ENCODE measurements at regions not wholly inside any gene's neighbourhood (a gene's known extent, or its start where the extent isn't known, plus 50 kb on each side); places are given as distances from the start of the nearest gene placed in this dataset.

DNA sequence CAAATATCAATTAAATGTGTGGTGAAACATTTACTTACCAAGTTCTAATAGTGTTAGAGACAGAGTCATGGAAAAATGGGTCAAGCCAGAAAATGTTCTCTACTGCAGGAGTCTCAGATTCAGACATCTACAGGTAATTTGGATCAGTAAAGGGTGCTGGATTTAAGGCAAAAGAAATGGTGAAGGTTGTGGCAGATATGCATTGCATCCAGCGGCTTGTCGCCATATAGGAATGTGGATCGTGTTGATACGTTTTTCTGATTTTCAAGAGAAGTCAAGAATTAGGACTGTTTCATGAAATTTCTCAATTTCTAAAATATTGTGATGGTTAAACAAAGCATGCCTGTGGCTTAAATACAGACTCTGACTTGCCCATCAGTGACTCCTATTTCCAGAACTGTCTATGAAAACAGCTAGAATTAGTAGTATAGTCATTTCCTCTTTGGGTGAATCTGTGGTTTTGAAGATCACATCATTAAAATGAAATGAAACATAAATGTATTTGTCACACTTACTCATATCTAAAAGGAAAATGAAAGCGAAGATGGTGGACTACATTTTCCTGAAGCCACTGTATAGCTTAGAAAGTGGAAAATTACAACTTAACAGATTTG lies 110.1 kb upstream of the VEGFC start:
- DNase-seq, result no peak

DNA sequence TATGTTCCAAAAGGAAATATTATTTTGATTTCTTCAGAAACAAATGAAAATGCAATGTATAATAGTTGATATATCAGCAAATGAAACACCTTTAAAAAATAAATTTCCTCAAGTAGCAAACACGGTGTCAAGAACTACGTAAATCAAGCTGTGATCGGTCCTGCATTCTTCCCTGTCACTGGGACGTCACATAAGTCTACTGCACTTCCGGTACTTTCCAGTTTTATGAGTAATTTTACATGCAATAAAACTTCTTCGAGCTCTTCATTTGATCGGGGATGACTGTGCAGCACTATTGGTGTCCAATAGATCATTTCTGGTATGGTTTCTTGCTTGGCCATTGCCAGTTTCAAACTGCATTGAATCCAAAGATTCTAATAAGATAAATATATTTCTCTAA lies 114.0 kb upstream of the VEGFC start:
- DNase-seq, result no peak

DNA sequence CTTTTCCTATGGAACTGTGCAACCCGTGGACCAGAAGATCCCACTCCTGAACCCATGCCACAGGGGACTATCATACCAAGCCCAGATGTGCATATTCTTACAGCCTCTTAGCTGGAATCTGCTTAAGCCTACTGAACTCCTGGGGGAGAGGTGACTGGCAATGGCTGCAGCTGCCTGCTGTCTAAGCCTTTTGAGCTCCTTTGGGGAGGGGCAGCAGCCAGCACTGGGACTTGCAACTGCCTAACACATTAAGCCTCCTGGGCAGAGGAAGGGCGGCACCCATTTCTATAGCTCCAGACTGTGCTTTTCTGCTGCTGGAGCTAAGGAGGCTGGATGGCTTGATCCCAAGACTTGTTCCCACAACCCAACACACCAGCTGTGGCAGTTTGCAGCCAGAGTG lies 117.9 kb upstream of the VEGFC start:
- DNase-seq, result no peak

DNA sequence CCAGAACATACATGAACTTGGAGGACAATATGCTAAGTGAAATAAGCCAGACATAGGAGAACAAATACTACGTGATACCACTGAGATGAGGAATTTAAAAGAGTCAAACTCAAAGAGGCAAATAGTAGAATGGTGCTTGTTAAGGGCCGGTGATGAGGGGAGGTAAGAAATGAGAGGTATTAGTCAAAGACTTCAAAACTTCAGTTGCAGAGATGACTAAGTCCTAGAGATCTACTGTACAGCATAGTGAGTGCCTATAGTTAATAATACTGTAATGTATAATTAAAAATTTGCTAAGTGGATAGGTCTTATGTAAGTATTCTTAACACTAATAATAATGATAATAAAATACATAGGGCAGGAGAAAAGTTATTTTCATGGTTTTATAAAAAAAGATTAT lies 126.9 kb upstream of the VEGFC start:
- DNase-seq, result no peak

DNA sequence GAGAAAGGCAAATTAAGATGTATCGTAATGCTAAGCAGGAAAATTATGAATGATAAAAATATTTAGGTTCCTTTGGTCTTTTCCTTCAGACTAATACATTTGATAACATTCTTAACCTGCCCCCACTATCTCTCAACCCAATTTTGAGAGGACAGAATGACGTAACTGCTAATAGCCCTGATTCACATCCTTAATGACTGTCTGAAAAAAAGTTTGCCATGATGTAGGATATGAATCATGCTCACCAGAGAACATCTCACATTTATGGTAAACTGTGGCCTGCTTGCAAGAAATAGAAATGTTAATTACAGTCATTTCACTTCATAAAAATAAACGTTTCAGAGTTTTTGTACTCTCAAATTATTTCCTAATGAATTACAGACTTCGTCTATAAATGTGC lies 128.0 kb upstream of the VEGFC start:
- DNase-seq, result no peak

DNA sequence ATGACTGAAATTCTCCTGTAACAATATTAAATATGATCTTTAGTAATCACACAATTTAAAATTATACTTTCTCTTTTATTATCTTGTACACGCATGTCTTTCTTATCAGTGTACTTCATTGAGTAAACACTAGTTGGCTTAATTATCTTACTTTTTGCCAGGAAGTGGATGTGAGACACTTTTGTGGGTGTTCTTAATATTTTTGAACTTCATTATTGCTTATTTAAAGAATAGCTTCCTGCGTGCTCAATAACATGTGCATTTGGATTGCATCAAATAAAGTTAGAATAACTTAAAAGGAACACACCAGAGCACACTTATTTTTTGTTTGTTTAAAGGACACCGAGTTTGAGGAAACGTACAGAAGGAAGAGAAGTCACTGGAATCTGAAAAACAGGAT lies 128.5 kb upstream of the VEGFC start:
- no peak for DNase-seq

DNA sequence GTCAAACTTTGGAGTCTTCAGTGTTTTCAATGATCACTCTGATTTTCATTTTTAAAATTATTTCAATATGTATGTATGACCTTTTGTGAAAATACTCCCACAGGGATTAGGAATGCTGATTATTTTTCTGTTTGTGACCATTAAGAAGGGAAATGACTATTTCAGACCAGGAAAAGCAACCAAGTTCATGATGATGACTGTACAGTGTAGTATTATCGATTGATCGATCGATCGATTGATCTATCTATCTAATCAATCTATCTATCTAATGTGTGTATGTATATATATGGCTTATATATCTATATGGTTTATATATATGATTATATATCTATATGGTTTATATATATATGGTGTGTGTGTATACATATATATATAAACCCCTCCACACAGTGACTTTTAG lies 131.5 kb upstream of the VEGFC start:
- no peak for DNase-seq

DNA sequence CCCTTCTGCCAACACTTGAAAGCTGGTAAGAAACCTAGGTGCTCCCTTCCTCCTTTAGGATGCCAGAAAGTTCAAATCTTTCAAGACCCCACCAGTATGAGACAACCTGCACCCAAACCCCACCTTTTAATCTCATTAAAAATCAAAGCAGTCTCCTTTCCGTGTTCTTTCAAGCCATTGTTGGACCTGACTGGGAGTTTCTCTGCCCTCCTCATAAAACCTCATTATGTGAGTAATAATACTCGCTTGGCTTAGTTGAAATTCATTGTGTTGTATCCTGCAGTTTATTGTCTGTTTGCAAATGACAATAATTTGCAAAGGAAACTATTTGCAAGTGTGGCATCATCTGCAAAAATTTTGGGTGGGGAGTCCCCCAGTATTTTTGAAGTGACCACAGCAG lies 133.2 kb upstream of the VEGFC start:
- DNase-seq, result no peak

DNA sequence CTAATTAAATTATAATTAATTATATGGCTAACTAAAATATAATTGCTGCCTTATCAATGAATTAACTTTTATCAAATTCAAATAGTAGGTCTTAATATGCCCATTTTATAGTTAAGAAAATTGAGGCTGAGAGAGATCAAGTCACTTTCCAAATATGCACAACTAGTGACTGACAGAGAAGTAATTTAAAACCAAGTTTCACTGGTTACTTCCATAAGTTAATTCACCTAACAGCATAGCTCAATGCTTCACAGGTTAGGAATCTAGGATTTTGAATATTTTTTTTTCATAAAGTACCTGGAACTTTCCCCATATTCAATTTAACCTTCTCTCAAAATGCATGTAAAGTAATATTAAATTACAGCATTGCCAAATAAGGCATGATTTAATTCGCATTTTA lies 134.4 kb upstream of the VEGFC start:
- DNase-seq, result no peak

DNA sequence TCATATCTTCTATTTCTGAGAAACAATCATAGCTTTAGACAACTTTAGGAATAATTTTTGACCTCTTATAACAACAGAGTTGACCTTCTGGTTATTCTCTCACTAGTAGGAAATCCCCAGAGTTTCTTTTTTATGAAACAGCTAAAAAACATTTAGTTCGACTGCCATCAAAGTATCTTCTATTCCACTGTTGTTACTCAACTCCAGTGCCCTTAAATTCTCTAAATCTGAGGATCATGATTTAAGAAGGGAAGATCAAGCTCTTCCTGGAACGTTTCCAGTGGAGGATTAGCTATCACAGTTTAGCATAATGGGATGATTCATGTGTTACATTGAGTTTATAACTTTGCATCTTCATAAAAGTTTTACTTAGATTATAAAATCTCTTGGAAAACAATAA lies 134.9 kb upstream of the VEGFC start:
- DNase-seq, result no peak

DNA sequence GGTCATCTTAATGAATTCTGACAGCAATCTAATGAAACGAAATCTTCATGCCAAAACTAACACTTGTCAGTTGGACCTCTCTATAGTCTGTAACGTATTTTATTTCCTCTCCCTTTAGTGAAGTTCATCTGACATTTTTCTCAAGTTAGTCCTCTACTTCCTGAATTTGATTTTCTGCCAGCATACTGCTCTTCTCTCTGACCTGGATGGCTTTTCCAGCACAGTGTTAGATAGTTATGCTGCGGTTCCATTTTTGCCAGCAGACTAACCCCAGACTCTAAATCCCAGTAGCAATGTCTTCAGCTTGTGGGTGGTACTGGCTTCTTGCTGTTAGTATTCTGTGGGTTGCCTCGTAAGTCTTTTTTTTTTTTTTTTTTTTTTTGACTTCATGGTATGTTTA lies 146.7 kb upstream of the VEGFC start:
- no peak for DNase-seq

DNA sequence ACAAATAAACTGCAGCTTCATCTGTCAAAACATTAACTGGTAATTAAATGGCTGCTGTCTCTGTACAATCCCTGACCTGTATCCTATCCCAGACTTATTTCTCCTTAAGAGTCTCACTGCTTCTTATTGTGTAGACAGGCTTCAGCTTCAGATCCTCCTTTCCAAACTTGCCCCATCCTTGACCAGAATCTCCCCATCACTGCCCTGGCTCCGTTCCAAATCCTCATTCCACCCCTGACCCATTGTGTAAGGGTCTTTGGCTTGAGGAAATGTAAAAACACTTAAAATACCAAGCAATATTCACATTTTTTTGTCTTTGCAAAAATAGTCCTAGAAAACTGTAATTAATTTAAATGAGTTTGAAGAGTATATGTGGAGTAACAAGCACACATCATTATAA lies 152.6 kb upstream of the VEGFC start:
- DNase-seq, result no peak

DNA sequence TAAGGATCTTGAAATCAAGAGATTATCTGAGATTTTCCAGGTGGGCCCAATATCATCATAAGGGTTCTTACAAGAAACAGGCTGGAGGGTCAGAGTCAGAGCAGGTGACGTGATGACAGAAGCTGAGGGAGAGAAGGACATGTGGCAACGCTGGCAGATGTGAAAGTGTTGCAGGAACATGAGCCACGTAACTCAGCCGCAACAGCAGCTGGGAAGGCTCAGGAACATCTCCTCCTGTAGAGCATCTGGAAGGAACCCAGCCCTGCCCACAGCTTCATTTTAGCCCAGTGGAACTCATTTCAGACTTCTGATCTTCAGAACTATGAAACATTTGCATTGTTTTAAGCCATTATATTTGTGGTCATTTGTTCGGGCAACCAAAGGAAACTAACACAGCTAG lies 156.3 kb upstream of the VEGFC start:
- no peak for DNase-seq

DNA sequence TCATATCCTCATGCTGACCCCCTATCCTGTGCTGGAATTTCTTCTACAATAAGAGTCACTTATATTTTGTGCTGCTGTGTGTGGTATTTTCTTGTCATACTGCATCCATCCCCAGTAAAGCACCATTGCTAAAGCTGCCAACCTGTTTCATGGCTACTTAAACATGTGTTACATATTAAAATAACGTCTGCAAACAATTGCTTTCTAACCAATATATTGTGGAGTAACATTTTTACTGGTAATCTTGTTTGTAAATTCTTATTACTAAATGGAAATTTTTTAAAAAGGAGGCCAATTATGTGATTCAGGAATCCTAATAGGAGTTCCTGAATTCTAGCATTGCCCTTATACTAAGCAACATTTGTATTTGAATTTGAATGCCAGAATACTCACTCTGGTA lies 160.3 kb upstream of the VEGFC start:
- no peak for DNase-seq

DNA sequence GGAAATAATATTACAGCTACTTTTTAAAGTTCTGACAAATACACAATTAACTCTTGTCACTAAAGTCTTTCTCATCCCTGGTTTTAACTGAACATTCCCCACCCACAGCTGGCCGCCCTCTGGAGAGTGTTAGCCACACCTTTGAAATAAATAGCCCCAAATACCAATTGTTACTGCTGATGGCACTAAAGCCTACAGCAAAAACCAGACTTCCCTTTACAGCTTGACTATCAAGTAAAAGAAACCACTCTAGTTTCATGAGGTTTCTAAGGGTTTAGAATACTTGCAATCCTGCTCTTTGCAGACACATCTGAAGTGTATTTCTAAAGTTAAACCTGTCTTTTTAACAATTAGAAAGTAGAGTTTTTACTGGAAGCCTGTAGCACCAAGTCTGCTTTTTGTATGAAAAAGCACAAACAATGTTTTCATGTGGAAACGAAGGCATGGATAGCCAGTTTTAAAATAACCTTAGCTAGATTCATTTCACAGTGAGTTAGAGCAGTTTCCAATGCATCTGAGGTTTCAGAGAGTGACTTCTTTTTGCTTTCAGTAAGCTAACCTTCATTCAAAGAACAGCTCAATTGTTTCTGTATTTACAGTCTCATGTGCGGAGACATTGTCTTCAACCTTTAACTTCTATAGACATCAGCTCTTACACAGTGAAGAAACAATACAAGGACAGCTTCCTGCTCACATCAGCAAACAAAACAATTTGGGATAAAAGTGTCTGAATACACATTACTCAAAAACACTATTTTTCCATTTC lies 164.8 kb upstream of the VEGFC start:
- no peak for DNase-seq

DNA sequence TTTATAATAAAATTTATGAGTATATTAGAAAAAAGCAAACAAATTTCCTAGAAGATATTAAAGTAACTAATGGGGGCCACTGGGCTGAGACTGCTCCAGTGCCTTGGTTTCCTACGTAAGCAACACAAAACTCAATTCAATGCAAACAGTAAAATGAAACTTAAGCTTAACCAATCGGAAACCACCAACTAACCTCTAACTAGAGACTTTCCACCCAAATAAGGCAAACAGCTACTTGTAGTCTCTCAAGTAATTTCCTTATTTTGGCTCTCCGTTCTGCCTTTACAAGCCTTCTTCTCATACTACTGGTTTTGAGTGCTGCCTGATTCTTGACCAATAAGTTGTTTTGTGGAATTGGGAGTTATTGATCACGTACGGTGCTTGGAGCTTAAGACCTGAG lies 167.3 kb upstream of the VEGFC start:
- DNase-seq, result no peak

DNA sequence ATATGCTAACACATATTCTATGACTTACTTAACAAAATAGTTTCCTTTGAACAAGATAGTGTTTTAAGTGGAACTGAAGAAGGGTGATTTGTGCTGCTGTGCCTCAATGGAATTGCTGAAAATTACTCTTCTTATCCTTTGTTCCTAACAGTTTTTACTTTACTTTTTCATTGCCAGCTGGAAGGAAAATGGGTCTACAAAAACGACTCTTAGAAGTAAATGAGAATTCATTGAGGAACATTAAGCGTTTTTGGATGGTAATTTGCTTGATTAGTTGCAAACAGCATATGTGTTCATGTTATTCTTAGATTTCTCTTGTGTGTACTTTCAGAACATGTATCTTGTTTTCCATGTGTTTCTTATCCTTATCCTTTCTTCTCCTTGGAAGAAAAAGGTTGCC lies 170.4 kb upstream of the VEGFC start:
- DNase-seq, result no peak

DNA sequence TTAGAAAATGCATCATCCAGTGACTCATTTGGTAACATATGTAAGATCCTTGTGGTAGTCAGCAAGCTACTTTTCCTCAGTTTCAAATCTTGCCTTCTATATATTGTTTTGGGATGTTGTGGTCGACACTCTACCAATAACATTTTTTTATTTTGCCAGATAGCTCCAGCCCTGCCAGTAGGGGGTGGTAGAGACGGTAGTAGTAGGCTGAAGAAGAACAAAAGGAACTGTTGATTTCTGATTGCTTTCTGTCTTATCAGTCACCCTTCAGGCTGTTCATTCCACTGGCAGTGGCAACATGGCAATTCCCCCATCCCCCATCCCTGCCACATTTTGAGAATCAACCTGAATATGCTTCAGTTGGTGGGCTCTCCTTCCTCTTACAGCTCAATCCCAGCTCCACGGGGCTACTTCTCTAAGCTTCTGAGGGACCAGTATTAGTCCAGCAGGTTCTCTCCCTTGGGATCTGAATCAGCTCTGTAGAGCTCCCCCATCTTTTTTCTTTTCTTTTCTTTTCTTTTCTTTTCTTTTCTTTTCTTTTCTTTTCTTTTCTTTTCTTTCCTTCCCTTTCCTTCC lies 171.5 kb upstream of the VEGFC start:
- no peak for DNase-seq

DNA sequence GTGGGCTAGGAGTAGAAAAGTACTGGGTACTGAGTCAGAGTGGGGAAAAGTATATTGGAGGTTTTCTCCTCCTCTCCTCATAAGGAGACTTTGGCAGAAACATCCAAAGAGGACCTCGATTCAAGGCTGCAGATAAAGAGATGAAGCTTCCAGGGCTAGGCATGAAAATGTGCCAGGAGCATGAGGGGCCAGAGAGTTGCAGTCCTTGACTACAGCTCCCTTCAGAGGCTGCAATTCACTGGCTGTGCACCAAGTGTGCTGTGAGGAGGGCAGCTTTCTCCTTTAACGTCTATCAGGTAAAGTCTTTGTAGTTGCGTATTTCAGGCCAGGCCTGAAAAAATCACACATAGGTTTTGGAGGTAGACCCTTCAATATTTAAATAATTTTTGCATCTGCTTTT lies 174.9 kb upstream of the VEGFC start:
- DNase-seq, result no peak

DNA sequence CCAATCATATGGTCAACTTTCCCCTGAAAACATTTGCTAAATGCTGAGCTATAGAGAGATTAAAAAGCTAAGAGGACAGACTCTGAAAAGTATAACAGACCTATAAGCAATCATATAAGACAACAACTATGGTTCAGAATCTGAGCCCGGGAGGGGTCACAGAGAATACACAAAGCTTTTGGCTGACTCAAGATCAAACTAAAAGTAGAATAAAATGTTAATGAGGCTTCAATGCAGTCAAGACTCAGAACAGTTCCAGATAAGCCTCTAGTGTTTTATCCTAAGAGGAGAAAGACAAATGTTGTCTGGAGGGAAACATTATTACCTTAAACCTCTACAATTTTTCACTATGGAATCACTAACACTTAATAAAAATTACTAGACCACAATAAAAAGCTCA lies 175.4 kb upstream of the VEGFC start:
- no peak for DNase-seq

DNA sequence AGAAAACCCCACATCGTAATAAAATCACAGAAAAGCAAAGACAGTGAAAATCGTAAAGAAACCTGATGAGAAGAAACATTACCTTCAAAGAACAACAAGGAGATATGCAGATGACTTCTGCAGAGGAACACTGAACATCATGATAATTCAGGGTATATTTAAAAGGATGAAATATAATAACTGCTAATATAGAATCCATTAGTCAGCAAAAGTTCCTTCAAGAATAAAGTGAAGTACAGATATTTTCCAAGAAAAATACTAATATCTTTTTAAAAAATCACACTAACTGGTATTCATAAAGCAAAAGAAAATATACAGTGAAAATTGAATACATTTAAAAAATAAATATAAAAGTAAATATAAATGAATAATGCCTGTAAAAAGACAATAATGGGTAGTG lies 176.3 kb upstream of the VEGFC start:
- no peak for DNase-seq

DNA sequence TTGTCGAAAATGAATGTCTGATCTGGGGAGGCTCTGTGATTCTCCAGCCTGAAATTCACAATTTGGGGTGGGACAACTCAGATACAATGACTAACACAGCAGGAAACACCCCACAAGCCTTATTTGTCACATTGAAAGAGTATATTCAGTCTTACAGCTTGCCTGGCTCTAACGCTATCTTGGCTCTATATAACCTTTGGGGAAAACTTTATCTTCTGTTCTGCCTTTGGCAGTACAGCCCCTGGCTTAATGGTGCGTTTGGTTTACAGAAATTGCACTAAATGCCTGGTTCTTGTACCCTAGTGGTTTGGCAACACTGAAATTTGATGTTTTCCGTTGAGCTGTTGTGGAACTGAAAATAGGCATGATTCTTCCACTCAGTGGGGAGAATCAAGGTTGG lies 178.1 kb upstream of the VEGFC start:
- DNase-seq, result no peak

DNA sequence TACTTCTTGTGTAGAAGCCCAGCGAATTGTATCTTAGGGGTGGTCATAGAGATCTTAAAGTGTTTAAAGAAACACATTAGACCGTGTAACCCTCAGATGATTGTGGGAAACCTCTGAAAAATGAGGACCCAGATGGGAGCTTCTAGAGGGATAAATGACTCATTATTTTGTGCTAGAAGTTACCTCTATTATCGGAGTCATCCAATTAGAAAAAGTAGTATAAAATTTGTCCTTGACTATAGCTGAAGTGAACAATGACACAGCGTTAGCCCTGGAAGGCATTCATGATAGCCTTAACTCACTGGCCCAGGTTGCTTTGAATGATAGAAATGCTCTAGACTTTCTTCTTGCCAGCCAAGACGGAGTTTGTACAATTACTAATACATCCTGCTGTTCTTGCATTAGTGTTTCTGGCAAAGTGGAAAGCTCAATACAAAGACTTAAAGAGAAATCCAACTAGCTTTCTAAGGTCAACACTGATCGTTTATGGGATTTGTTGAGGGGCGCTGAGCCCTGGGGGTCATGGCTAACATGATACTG lies 178.9 kb upstream of the VEGFC start:
- no peak for DNase-seq

DNA sequence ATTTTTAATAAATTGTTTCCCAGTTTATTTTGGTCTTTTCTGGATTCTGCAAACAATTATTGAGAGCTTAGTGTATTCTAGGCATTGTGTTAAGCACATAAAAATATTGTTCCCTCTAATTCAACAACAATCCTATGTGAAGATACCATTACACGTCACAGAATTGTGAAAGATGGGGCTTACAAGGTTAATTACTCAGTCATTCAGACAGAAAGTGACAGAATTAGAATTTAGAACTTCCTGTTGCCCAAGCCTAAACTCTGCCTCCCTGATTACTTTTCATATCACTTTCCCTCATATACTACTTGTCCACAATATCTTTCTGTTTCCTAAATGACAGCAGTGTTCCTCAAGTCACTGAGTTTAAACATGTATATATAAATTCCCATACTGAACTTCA lies 186.7 kb upstream of the VEGFC start:
- DNase-seq, result no peak

DNA sequence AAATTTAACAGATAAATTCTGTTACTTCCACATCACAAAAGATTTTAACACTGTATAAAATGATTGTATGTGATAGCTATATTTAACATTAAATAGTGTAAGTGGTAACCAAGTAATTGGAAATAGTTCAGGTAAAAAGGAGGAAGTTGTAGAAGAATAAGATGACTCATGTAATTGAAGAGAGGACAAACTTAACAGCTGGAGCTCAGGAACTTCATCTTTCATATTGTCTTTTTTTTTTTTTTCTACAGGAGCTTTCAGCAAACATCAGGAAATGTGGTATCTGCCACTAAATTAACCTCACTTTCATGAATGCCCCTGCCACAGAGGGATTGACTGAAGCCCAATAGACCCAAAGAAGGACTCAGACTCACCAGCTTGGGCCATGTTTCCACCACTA lies 188.4 kb upstream of the VEGFC start:
- DNase-seq, result no peak

Data from activated naive CD4-positive, alpha-beta T cell treated with anti-CD3 and anti-CD28 coated beads, Interleukin-2, amount 50 U/mL, for 16 hours (primary cell).